ENCODE measurements at regions not wholly inside any gene's neighbourhood (a gene's known extent, or its start where the extent isn't known, plus 50 kb on each side); places are given as distances from the start of the nearest gene placed in this dataset.
A peak's percentile ranks its signal among the peaks of the same experiment; 100 is the strongest.
"Not testable (repeated sequence)": the region's sequence is repeated elsewhere in the genome, so short reads cannot be mapped to it uniquely, and the experiment has no call there.

DNA sequence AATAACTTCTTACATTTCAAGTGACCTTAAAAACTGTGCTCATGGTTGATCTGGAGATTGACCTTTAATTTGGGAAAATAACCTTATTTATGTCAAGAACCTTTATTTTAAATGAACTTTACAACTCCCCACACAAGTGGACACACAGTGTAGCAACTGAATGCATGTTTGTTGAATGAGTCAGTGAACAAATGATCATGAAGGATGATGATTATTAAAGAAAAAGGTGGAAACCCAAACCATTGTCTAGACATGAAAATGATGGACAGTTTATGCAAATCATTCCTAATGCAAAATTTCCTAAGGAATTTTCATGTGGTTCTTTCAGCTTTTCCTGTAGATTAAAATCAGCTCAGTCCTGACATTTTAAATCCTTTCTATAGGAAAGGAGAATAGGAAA, 439.8 kb upstream of the RUNX1 start:
- DNase-seq, result no peak

DNA sequence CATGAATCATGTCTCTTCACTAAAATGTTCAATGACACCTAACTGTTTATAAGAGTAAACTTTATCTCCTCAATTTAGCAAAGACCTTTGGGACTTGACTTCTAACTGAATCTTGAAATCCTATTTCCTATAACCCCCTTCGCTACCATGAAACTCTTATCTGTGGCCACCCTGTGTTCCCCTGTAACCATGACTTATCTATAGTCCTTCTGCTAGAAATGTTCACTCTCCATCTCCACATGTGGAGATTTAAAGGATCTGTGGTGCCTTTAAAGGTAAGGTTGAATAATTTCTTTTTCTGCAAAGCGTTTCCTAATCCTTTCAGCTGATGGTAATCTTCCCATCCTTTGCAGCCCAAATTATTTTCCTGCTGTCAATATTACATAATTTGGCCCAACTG, 436.3 kb upstream of the RUNX1 start:
- no peak for DNase-seq

GRCh38 chr21:35484851-35485250, 435.7 kb upstream of the RUNX1 start:
- DNase-seq, result peak; percentile 72

DNA sequence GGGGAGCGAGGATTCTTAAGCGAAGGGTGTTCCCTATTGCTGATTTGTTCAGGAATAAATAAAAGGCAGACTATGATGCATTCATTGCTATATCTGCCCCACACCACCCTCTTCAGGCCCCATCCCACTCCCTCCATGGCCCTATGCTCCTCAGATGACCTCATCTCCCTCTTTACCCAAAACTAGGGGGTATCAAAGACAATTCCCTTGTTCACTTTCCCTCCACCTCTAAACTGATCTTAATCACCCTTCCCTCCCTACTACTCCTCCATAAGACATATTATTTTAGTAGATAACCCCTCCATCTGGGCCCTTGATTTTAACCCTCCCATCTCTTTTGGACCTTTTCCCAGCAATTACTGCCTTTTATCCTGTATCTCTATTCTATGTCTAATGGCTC, 434.9 kb upstream of the RUNX1 start:
- DNase-seq, result no peak

DNA sequence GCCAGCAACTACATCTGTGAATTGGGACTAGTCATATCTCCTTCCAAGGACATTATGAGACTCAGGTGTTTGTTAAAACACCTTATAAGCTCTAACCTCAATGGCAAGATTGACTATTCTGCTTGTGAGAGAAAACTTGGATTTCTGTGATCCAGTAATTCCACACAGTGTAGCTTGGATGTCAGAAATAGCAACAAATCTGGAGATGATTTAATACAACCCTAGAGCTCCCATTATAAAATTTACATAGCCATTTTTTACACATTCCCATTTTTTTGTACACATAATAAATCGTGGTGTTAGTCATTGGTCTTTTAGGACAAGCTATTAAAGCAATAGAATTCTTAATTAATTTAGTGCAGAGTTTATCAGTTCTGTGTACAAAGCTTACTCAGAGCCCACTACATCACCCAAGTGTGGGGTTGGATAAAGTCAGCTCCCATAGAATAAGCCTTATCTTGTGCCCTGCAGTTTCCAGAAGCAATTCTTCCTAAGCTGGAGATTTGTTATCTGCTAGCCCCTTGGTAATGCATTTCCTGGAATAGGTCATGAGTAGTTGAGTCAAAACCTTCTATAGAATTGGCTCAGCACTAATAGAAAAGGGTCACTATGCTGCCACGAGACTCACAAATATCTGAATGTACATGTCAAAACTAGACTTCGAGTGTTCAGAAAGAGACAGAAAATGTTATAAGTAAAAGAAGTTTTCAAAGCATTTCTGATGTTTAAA, 434.0 kb upstream of the RUNX1 start:
- DNase-seq, result no peak

DNA sequence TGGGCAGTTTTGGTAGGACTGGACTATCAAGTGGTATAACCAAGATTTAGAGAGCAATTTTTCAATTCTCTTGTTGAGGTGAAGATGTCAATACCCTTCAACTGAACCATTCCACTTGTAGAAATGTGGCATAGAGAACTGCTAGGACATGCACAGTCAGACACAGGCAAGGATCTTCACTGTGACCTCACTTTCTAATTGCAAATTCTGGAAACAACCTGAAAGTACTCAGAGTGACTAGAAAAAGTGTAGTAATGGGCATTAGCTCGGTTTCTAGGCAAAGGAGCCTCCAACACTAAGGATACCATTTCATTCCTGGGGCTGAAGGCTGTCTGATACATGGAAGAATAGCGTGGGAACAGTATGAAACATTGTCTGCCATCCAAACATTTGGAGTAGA, 433.0 kb upstream of the RUNX1 start:
- no peak for DNase-seq

GRCh38 chr21:35481005-35481404, 431.9 kb upstream of the RUNX1 start:
- no peak for DNase-seq

GRCh38 chr21:35479529-35479928, 430.4 kb upstream of the RUNX1 start:
- no peak for DNase-seq

- no peak for DNase-seq
Measured at GRCh38 chr21:35479065-35479448, 430.0 kb upstream of the RUNX1 start.

DNA sequence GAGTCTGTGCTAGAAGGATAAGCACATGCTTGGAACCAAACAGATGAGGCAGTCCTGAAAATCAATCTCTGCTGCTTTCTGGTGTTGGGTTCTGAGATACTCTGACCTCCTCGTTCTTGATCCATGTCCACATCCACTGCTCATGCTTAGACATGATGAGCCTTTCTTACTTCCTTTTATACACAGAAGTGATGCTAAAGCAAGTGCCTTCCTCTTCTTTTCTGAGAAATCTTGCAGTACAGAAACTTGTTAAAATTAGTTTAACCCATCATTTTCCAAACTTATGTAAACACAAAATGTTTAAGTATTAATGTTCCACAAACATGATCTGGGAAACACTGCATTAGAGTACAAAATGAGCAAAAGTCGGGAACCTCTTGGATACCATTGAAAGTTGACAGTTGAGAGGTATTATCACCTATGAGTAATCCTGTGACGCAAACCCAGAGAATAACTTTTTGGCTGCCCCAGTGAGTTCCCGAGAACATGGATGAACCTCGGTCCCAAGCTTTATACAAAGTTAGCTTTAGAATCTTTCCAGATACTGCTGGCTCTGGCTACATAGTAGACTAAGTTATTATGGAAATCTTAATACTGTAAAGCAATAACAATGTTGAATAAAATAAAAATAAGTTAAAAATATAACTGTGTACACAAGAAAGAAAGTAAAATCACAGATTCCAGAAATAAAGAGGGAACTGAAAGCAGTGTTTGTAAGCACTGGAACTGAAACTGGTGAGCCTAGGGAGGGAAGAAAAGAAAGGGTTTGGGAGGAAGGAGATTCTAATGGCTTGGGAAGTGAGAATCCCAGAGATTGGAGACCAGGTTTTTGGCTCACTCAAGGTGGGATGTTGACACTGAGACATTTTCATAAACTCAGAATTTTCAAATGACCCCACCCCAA, 429.3 kb upstream of the RUNX1 start:
- DNase-seq, result no peak

- no peak for DNase-seq
Measured at GRCh38 chr21:35477622-35478021, 428.5 kb upstream of the RUNX1 start.

DNA sequence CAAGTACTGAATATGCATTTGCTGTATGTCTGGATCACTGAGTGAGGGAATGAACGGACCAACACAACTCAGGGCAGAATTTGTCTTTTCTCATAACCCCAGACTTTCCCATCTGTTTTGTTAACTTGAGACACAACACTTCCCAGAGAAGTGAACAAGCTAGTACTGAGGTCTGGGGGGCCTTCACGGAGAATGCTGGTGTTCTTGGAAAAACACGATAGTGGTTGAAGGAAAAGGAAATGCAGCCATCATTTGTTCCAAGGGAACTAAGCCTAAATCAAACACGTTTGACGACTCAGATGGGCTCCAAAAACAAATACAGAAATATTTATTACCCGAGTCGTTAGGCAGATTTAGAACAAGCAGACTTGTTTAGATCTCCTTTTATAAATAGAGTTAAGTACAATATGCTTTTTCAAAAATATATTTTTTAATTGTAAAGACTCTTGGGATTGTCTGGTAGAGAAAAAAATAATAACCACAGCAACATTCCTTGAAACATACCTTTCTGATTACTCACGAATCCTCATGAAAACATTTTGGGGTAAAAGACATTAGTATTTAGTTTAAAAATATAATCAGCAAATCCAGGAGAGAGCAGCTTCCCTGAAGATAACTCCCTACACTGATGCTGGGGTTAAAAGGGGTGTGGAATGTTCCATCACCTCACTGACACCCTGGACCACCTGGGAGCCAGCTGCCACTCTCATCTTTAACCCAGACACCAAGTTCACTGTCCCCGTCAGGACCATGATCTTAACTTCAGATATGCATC, 427.7 kb upstream of the RUNX1 start:
- peak; percentile 24 for DNase-seq

- DNase-seq, result no peak
Measured at GRCh38 chr21:35475762-35476161, 426.7 kb upstream of the RUNX1 start.

DNA sequence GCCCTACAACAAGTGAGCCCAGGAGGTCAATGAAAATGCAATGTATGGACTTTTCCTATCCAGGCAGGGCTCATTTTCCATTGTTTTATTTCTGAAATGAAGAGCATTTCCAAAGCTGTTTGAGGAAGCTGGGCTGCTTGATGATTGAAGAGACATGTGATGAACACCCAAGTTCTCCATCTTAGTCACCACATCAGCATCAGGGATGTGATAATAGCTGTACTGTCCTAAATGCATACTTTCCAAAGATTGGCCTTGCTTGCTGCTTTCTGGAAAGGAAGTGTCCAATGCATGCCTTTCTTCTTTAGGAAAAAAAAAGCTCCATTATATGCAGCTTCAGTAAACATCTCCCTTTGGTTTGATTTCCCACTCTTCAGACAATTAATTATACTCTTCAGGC, 425.9 kb upstream of the RUNX1 start:
- no peak for DNase-seq

GRCh38 chr21:35473496-35473895, 424.4 kb upstream of the RUNX1 start:
- DNase-seq, result no peak

DNA sequence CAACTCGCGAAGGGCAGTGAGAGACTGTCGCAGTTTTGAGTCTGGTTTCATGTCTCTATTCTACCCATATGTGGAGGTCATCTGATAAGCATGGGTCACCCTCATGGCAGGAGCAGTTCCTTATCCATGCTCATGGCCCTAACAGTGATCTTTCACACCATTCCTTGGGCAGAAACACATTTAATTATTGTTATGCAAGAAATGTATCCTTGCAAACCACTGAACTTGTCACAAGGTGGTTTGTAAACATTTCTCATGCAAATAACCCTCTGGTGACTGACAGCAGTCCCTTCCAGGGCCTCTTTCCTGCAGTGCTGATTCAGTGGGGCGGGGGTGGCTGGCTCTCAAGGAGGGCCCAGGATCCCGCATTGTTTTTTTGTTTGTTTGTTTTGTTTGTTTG, 421.4 kb upstream of the RUNX1 start:
- DNase-seq, result no peak

GRCh38 chr21:35469498-35469897, 420.4 kb upstream of the RUNX1 start:
- no peak for DNase-seq

- DNase-seq, result no peak
Measured at GRCh38 chr21:35468991-35469390, 419.9 kb upstream of the RUNX1 start.

GRCh38 chr21:35467566-35467965, 418.5 kb upstream of the RUNX1 start:
- no peak for DNase-seq

DNA sequence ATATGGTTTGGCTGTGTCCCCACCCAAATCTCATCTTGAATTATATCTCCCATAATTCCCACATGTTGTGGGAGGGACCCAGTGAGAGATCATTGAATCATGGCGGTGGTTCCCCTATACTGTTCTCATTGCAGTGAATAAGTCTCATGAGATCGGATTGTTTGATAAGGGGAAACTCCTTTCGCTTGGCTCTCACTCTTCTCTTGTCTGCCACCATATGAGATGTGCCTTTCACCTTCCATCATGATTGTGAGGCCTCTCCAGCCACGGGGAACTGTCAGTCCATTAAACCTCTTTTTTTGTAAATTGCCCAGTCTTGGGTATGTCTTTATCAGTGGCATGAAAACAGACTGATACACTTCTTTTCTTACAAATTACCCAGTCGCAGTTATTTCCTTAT, 417.6 kb upstream of the RUNX1 start:
- DNase-seq, result not testable (repeated sequence)

- DNase-seq, result no peak
Measured at GRCh38 chr21:35465741-35466140, 416.6 kb upstream of the RUNX1 start.

DNA sequence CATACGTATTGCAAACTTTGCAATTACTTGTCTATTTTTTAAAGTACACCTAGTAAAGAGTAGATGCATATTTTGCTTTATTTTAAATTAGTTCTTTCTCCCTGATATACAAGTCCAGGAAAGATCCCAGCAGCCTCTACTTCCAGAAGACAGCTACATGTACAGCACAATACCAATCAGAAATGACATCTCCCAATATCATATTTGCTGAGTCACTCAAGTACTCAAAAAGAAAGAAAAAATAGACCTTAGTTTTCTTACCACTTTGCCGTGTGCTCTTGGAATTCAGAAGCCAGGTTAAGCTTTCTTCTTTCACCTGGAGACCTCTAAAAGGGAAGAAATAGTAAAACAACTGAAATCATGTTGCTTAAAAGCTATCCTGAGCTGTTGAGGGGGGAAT, 412.6 kb upstream of the RUNX1 start:
- no peak for DNase-seq

DNA sequence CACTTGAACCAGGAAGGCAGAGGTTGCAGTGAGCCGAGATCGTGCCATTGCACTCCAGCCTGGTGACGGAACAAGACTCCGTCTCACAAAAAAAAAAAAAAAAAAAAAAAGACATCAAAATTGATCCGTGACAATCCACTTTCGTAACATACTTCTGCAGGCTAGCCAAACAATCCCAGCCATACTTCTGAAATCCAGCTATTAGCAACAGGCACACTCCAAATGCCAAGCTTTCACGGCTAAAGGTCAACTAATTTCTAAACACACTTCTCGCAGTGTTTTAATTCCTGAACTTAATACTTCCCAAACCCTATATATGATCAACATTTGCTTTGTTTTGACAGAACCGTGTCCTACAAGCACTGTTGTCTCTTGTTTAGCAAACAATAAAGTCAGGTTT, 411.3 kb upstream of the RUNX1 start:
- DNase-seq, result no peak
